GM21529 (cell line): ENCODE measurements at regions not wholly inside any gene's neighbourhood (a gene's known extent, or its start where the extent isn't known, plus 50 kb on each side); places are given as distances from the start of the nearest gene placed in this dataset.
"Not testable (repeated sequence)": the region's sequence is repeated elsewhere in the genome, so short reads cannot be mapped to it uniquely, and the experiment has no call there.

Source experiments
- ATAC-seq: cut with Tn5 transposase; IDR thresholded peaks from one replicate; pipeline ENCODE4 v1.9.1; 2021; ENCODE audit not compliant: unreplicated experiment

DNA sequence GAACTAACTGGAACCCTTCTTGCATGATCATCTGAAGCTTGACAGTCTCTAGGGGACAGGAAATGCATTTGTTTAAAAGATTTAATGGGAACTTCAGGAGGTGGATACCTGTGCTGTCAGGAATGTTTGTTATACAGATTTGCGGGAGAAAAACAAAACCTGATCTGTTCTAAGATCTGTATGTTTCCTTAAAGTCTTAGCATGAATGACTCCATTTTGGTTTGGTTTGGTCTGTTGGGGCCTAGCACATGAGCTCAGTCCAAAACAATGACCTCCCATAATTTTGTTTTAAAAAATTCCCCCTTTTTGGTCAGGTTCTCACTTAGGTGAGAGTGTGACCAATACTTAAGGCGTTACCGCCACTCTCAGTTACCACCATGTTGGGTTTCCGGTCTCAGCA lies 138.7 kb downstream of the AKR1D1 start:
- no peak for ATAC-seq

DNA sequence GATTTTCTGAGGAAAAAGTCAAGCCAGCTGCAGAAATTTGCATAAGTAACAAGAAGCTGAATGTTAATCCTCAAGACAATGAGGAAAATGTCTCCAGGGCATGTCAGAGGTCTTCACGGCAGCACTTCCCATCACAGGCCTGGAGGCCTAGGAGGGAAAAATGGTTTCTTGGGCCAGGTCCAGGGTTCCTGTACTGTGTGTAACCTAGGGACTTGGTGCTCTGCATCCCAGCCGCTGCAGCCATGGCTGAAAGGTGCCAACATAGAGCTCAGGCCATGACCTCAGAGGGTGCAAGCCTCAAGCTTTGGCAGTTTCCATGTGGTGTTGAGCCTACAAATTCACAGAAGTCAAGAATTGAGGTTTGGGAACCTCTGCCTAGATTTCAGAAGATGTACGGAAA lies 144.1 kb downstream of the AKR1D1 start:
- not testable (repeated sequence) for ATAC-seq

DNA sequence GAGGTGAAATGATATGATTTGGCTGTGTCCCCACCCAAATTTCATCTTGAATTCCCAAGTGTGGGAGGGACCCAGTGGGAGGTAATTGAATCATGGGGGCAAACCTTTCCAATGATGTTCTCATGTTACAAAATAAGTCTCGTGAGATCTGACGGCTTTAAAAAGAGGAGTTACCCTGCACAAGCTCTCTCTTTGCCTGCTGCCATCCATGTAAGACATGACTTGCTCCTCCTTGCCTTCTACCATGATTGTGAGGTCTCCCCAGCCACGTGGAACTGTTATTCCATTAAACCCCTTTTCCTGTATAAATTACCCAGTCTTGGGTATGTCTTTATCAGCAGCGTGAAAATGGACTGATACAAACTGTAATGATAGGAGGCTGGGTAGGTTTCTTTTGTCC lies 145.1 kb downstream of the AKR1D1 start:
- not testable (repeated sequence) for ATAC-seq

DNA sequence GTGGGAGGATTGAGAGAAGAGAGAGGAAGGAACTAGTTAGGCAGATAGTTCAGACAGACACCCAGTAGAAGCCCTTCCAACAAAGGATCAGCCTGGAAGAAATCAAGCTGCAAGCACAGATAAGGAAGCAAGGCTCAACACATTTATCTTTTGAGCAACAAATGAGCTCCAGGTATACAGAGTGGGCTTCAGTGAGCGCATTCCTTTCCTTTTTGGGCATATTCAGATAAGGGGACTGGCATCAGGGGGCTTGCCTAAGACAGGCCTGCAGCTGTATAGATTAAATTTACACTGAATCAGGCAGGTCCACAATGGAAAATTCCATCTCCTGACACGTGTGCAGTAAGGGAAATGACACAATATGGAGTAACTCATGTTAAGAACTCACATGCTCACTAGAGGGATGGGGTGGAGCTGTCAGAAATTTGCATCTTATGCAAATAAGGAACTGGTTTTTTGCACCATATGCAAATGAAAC lies 147.2 kb downstream of the AKR1D1 start:
- no peak for ATAC-seq

DNA sequence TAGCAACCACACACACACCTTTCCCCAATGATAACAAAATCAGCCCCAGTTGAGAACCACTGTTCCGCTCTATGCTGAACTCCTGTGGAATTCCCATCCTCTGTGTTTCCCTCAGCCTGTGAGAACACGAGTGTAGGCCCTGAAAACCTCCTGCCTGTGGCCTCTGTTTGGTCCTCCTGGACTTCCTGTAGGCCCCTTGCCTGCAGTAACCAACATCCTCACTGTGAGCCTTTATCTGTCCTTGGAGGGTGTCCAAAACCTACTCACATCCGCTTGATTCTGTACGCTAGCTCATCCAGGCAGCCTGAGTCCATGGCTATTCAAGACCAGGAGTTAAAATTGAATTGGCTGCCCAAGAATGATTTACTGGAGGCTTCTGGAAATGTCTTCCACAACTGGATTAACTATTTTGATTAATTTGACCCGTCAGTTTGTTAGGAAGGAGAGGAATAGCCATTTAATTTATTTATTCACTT lies 149.8 kb downstream of the AKR1D1 start:
- no peak for ATAC-seq

DNA sequence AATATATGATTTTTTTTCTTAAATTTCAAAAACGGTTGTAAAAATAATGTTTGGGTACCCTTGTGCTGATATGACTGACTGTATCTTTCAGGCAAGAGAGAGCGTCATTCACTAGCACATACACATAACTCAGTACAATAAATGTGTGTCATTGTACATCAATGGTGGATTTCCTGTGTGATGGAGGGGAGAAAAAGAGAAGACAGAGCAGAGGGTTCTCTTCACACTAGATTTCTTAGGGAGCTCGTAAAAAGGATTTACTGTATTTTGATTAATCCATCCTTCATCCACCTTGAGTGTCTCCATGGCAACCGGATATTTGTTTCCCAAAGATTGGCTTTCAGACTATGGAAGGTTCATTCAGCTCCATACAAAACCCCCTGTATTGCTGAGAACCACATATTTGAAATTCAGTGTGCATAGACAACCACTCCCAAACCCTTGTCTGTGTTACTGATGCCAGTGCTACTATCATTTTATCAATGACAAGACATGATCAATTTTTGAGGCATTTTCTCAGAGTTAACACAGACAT lies 150.6 kb downstream of the AKR1D1 start:
- no peak for ATAC-seq

DNA sequence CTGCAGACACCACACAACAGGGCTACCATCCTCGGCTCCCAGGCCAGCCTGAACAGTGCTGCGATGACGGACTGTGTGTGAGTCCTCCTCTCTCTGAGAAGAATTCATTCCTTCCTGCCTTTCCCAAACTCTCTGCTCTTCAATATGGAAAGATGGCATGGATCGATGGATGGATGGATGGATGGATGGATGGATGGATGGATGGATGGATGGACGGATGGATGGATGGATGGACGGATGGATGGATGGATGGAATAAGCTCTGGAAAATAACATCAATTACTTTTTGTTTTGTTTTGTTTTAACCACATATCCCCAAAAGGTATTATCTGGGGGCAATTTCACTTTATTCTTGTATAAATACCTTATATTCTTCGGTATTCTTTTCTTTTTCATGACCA lies 151.9 kb downstream of the AKR1D1 start:
- ATAC-seq = no peak

DNA sequence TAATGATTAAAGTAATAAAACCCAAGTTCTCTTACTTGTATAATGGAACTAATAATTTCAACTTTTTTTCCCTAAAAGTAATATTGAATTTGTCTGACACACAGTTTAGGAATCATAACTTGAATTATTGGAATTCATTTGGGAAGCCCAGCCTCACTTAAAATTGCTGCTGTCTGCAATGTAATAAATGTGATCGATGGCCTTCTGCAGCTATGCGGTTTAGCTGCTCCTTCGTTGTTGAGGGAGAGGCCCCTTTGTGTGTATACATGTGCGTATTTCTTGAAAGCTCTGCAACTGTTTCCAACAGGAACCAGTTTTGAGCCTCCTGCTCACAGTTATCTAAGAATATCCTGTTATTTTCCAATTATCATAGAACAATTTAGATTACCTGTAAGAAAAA lies 152.5 kb downstream of the AKR1D1 start:
- no peak for ATAC-seq

DNA sequence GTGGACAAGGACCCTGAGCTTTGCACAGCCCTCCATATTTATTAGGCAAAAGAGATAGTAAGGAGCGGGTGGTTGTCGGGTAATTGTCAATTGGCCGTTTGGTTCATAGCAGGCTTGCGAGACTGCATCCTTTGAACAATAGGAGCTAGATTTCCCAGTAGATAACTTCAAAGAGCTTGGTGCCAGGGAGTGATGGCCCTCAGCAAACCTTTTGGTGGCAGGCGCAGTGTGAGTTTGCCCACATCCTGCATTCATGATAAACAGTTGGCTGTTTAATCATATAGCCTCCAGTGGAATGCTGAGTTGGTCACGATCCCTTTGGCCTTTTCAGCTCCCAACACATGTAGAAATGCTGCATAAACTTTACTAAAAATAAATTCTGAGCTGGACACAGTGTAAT lies 156.9 kb downstream of the AKR1D1 start:
- ATAC-seq = no peak

DNA sequence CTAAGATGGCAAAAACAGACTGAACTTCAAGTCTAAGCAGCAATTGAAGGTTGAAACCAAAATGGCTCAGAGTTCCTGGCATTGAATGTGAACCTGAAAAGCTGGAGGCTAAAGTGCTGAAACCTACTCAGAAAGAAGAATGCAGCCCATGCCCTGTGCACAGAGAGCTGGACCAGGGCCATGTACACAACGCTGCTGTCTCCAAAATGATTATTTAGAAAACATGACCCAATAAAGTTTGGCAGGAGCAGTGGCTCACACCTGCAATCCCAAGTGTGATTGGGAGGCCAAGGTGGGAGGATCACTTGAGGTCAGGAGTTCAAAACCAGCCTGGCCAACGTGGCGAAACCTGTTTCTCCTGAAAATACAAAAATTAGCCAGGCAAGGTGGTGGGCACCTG lies 158.9 kb downstream of the AKR1D1 start:
- no peak for ATAC-seq

DNA sequence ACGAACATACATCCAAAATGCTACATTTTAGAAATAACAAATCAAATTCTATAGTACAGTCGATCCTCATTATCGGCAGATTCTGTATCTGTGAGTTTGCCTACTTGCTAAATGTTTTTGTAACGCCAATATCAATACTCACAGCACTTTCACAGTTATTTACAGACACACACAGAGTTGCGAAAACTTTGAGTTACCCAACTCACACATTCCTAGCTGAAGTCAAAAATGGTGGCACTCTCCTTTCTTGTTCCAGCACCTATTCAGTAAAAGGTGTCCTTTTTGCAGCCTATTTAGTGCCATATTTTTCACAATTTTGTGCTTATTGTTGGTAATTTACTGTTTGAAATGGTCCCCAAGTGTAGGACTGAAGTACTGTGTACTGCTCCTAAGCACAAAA lies 161.7 kb downstream of the AKR1D1 start:
- no peak for ATAC-seq

DNA sequence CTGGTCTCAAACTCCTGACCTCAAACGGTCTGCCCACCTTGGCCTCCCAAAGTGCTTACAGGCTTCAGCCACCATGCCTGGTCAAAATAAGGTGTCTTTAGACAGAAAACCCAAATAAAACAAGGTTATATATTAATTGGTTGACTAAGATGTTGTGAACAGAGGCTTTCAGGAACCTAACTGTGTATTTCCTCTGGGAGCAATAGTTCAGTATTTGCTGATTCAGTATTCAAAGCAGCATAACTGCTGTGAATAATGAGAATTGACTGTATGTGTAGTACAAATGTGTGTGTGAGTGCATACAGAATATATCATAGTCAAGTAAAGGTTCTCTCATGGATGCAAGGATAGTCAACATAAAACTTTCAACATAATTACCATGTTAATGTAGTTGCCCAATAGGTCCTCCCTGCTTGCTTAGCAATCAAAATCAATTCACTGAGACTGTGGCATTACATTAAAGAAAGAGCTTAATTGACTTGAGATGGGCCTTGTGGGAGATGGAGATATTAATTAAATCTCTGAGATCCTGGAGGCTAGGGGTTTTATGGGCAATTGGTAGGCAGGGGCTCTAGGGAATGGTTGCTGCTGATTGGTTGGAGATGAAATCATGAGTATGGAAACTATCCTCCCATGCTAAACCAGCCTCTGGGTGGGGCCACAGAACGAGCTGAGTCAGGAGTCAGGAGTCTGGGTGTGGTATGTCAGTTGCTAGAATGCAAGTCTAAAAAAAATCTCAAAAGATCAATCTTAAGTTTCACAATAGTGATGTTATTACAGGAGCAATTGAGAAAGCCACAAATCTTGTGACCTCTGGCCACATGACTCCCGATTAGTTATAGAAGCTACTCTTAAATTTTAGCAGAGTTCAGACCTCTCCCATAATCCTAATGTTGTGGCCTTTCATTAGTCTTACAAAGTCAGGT lies 162.7 kb downstream of the AKR1D1 start:
- no peak for ATAC-seq

DNA sequence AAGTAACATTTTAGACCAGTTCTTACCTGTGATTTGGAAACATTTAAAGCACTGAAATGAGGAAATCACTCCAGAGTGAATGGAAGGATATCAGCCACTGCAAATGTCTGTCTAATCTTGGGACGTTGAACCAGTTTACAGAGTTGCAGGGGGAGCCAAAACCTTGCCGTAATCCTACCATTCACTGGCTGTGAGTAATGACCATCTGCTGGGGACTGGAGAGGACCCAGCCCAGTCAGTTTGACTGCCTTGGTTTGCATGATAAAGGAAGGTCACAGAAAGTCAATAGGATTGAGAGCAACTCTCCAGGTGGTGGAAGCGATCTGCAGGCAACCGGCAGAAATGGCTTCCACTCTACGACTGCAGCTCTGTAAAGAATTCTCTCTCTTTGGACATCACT lies 167.2 kb downstream of the AKR1D1 start:
- no peak for ATAC-seq

DNA sequence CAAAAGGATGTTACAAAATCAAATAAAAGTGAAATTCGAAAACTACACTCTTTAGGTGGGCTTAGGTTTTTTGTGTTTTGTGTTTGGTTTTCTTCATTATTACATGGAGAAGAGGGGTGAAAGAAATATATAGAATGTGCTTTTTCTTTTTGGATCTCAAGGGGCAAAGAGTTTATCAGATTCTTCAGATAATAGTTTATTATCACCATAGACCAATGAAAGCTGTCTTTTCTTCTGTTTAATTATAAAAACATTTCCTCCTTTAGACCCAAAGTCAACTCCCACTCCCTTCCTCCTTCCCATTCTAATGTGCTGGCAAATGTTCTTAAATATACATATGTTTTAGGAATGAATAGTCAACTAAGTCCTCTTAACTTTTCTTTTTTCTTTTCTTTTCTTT lies 167.6 kb downstream of the AKR1D1 start:
- ATAC-seq = no peak

DNA sequence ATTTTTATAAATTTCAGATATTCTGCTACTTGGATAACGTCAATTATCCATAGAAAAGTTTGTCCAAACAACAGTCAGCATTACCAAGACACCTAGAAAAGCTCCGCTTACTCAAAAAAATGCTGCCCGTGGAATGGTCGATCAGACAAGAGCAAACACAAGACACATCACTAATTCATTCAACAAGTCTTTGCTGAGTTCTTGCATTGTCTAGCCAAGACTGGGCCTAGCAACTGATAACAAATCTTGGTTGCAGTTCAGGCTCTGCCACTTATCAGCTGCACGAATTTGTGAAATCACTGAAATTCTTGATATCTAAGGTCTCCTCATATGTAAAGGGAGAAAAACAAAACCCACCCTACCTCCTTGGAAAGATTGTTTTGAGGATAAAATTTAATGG lies 168.3 kb downstream of the AKR1D1 start:
- ATAC-seq = no peak

DNA sequence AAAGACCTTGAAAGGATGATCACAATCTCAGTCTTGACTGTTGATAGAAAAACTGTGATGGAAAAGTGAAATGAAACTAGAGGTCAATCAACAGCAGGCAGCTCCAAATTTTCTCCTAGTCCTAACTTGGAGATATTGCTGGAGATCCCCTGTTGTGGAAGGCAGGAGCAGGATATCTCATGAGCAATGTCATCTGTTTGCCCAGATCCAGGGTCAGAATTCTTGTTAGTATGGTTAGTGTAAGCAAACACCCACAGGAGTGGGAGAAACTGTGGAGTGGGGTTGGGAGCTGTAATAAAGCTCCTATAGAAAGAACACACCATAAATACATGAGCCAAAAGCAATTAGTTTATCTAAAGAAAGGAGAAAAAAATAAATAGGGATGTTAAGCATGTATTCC lies 169.0 kb downstream of the AKR1D1 start:
- no peak for ATAC-seq

DNA sequence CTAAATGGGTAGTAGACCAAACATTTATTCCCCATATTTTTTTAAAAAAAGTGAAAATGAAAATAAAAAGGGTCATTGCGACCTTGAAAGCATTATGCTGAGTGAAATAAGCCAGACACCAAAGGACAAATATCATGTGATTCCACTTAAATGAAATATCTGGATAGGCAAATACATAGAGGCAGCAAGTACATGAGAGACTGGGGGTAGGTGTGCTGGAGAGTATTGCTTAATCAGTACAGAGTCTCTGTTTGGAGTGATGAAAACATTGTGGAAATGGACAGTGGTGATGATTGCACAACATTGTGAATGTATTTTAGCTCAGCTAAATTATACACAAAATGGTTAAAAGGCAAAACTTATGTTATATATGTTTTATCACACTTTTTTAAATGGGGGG lies 169.4 kb downstream of the AKR1D1 start:
- no peak for ATAC-seq

DNA sequence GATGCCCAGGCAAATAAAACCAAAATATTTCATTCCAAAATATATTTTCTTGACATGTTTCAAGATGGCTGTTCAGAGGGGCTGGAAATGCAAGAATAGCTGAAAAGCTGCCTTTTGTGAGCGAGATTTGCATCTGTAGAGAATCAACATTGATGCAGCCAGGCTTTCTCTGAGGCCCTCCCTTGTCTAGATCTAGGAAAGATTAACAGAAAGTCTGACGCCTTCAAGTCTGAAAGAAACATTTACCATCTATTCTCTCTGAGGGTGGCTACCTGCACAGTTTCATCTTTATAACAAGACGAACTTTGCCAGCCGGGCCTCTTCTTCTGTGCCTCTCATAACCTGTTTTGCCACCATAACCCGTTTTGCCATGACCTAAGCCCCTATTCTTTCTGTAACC lies 170.2 kb downstream of the AKR1D1 start:
- no peak for ATAC-seq

DNA sequence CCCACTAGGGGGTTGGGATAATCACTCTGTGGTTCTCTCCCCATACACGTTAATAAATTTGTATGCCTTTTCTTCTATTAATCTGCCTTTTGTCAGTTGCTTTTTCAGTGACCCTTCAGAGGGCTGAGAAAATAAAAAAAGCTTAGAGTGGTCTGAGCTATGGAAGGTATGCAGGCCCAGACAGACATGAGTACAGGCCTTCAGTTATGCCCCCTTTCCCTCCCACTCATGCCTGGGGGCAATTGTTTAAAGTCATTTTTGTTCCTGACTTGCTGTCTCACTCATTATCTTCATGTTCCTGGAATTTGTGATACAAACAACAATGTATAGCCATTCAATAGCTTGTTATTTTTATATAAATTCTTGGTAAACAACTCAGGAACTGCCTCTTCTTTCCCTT lies 170.8 kb downstream of the AKR1D1 start:
- ATAC-seq = no peak

DNA sequence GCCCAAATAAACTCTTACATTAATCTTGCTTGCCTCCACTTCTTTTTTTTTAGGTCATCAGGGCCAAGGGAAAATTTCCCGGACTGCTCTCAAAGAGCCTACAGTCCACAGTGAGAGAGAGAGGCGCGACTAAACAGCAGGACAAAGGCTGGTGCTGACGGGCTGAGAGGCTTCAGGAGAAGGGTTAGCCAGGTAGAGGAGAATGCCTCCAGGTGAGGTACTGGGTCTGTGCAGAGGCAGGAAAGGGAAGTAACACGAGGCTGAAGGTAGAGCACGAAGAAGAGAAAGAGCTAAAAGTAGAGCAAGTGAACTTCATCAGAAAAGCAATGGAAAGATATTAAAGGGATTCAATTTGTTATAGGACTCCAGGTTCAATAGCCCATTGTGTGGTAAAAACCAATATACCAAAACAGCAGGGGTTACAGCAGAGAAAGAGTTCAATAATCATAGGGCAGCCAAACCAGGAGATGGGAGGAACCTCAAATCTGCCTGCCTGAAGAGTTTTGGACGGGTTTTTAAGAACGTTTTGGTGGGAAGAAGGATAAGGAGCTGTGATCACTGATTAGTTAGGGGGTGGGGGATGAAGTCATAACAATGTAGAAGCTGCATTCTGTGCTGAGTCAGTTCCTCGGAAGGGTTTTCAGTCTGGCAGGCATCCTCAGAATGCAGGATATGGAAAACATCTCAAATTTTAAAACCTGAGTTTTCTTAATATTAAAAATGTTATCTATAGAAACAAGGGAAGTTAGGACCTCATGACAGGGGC lies 171.5 kb downstream of the AKR1D1 start:
- no peak for ATAC-seq

DNA sequence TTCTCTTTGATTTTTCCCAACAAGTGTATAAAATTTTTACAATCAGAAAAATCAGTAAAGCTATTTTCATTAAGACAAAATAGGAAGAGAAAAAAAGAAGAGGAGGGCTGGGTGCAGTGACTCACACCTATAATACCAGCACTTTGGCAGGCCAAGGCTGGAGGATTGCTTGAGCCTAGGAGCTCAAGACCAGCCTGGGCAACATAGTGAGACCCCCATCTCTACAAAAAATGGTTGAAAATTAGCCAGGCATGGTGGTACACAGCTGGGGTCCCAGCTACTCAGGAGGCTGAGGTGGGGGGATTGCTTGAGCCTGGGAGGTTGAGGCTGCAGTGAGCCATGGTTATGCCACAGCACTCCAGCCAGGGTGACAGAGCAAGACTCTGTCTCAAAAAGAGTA lies 172.3 kb downstream of the AKR1D1 start:
- ATAC-seq = no peak

DNA sequence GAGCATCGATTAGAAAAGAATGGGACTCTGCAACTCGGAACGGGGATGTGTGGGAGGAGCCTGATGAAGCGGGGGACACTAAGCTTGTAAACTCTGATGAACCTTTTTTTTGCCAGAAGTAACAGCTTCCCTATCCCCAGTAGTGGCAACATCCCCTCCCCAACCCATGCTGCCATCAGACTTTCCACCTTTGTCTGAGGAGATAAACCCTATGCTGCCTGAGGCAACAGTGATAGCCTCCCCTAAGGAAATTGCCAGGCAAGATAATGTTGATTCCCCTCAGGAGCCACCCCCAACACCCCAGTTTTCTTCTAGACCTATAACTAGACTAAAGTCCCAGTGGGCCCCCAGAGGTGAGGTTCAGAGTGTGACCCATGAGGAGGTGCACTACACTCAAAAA lies 173.7 kb downstream of the AKR1D1 start:
- no peak for ATAC-seq
